Stomach (tissue), 4 donors: ENCODE measurements at regions not wholly inside any gene's neighbourhood (a gene's known extent, or its start where the extent isn't known, plus 50 kb on each side); places are given as distances from the start of the nearest gene placed in this dataset.

ENCODE experiments used
- EP300 ChIP-seq: sonication (generic); formaldehyde crosslinking; IDR thresholded peaks from one replicate; pipeline ENCODE4 v1.6.1; 2017; ENCODE audit warnings: antibody characterized with exemption
- POLR2A ChIP-seq, 4 donors: fragments of 450-650 bp; IDR thresholded peaks; one replicate each; pipeline ENCODE4 v1.6.1; 2016; ENCODE audit warnings: antibody characterized with exemption in 4 of 4, control low read depth in 2 of 4, mild to moderate bottlenecking in 1 of 4, moderate library complexity in 1 of 4
- POLR2AphosphoS5 ChIP-seq, 3 donors: sonication (generic); formaldehyde crosslinking; IDR thresholded peaks; one replicate each; pipeline ENCODE4 v1.6.1; 2016; ENCODE audit warnings: antibody characterized with exemption in 3 of 3
- TF ChIP-seq, protein P1 (sequence below), 7 experiments: fragments of 450-650 bp in 4 of 7; fragments of 200-600 bp in 3 of 7; sonication (generic) in 3 of 7; IDR thresholded peaks; one replicate each; pipeline ENCODE4 v1.5.1; 2016 to 2019; ENCODE audit warnings: antibody characterized with exemption in 7 of 7, control low read depth in 2 of 7, mild to moderate bottlenecking in 1 of 7

DNA sequence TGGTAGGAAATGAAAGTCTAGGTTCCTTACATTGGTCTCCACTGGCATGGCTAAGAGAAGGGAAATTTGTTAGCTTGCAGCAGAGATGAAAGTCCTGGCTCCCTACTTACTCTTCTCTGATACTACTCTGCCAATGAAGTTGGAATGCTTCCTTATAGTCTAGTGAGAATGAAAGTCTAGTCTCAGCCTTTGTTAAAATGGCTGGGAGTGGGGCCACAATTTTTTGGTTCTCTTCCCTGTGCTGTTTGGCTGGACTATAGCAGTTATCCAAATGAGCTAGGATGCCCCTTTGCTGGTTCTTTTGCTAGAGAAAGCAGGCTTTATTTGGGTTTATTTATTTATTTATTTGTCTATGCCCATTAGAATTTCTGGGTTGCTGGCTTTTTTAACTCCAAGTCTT is 414.3 kb downstream of the AASDHPPT start:
- TF ChIP-seq, protein P1, sequence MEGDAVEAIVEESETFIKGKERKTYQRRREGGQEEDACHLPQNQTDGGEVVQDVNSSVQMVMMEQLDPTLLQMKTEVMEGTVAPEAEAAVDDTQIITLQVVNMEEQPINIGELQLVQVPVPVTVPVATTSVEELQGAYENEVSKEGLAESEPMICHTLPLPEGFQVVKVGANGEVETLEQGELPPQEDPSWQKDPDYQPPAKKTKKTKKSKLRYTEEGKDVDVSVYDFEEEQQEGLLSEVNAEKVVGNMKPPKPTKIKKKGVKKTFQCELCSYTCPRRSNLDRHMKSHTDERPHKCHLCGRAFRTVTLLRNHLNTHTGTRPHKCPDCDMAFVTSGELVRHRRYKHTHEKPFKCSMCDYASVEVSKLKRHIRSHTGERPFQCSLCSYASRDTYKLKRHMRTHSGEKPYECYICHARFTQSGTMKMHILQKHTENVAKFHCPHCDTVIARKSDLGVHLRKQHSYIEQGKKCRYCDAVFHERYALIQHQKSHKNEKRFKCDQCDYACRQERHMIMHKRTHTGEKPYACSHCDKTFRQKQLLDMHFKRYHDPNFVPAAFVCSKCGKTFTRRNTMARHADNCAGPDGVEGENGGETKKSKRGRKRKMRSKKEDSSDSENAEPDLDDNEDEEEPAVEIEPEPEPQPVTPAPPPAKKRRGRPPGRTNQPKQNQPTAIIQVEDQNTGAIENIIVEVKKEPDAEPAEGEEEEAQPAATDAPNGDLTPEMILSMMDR (IDR thresholded peaks at IDR 0.05) = no peak
- no peak for TF ChIP-seq POLR2AphosphoS5 (IDR thresholded peaks at IDR 0.05)
- no peak for TF ChIP-seq POLR2A (IDR thresholded peaks at IDR 0.05)
- no peak for TF ChIP-seq EP300
